Keratinocyte (primary cell): ENCODE measurements at regions not wholly inside any gene's neighbourhood (a gene's known extent, or its start where the extent isn't known, plus 50 kb on each side); places are given as distances from the start of the nearest gene placed in this dataset.

Experiments
- EZH2 ChIP-seq: IDR thresholded peaks from one replicate; pipeline ENCODE4 v1.6.1; 2012; ENCODE audit warnings: inconsistent platforms, mild to moderate bottlenecking, low read length, moderate library complexity
- TF ChIP-seq, protein P1 (sequence below), 3 experiments: IDR thresholded peaks in 1 of 3; conservative IDR thresholded peaks in 1 of 3; optimal IDR thresholded peaks in 1 of 3; 2 replicates in 2 of 3; 3 replicates in 1 of 3; pipeline versions ENCODE3 to v1.5.1; 2011; ENCODE audit warnings: low read length in 3 of 3, mild to moderate bottlenecking in 3 of 3, moderate library complexity in 2 of 3, control low read depth in 1 of 3, inconsistent platforms in 1 of 3; ENCODE audit not compliant: insufficient read depth in 2 of 3; ENCODE audit errors: extremely low read depth in 1 of 3

DNA sequence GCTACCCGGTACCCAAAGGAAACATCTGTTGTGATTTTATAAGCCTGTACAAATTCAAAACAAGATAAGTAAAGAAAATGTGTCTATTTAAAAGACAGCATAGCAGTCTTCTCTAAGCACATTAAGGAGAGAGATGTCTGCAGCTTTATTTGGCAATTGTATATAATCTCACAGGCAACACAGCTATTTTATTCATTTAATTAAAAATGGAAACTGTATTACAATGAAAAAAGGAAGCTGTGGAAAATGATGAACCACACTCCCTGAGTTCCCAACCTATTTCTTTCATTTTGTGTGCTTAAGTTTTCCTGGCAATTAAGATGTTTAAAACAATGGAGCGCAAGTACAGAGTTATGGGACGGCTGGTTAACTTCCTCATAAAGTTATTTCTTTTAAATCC, 78.4 kb downstream of the CBLL2 start:
- TF ChIP-seq, protein P1, sequence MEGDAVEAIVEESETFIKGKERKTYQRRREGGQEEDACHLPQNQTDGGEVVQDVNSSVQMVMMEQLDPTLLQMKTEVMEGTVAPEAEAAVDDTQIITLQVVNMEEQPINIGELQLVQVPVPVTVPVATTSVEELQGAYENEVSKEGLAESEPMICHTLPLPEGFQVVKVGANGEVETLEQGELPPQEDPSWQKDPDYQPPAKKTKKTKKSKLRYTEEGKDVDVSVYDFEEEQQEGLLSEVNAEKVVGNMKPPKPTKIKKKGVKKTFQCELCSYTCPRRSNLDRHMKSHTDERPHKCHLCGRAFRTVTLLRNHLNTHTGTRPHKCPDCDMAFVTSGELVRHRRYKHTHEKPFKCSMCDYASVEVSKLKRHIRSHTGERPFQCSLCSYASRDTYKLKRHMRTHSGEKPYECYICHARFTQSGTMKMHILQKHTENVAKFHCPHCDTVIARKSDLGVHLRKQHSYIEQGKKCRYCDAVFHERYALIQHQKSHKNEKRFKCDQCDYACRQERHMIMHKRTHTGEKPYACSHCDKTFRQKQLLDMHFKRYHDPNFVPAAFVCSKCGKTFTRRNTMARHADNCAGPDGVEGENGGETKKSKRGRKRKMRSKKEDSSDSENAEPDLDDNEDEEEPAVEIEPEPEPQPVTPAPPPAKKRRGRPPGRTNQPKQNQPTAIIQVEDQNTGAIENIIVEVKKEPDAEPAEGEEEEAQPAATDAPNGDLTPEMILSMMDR (optimal IDR thresholded peaks at IDR 0.05 in 1 of 3, IDR thresholded peaks at IDR 0.05 in 1 of 3, conservative IDR thresholded peaks at IDR 0.05 in 1 of 3; ENCODE audit: extremely low read depth in 1 of 3, insufficient read depth in 2 of 3, low read length in 3 of 3), result no peak
- no peak for TF ChIP-seq EZH2
